A549 (cell line): ENCODE measurements at regions not wholly inside any gene's neighbourhood (a gene's known extent, or its start where the extent isn't known, plus 50 kb on each side); places are given as distances from the start of the nearest gene placed in this dataset.
"Not testable (repeated sequence)": the region's sequence is repeated elsewhere in the genome, so short reads cannot be mapped to it uniquely, and the experiment has no call there.

ENCODE experiments used
- CEBPB ChIP-seq, 2 experiments: fragments of >200 bp in 1 of 2; sonication (Bioruptor Twin) in 1 of 2; formaldehyde crosslinking in 1 of 2; IDR thresholded peaks; 2 replicates each; pipeline ENCODE4 v1.6.1; 2012 to 2016
- EP300 ChIP-seq, 2 experiments: fragments of >200 bp; sonication (Bioruptor Twin); formaldehyde crosslinking; IDR thresholded peaks; 2 replicates in 1 of 2; 3 replicates in 1 of 2; pipeline ENCODE4 v1.6.1; 2016 to 2017
- POLR2A ChIP-seq: IDR thresholded peaks from 2 replicates; pipeline ENCODE4 v1.6.1; 2012; ENCODE audit warnings: mild to moderate bottlenecking, low read length
- RCOR1 ChIP-seq: fragments of 150-350 bp; IDR thresholded peaks from 2 replicates; pipeline ENCODE4 v1.6.1; 2014; ENCODE audit warnings: antibody characterized with exemption, low read length, low read depth
- TF ChIP-seq, protein P1 (sequence below): fragments of >200 bp; sonication (Bioruptor Twin); formaldehyde crosslinking; IDR thresholded peaks from 3 replicates; pipeline ENCODE4 v1.5.1; 2016

DNA sequence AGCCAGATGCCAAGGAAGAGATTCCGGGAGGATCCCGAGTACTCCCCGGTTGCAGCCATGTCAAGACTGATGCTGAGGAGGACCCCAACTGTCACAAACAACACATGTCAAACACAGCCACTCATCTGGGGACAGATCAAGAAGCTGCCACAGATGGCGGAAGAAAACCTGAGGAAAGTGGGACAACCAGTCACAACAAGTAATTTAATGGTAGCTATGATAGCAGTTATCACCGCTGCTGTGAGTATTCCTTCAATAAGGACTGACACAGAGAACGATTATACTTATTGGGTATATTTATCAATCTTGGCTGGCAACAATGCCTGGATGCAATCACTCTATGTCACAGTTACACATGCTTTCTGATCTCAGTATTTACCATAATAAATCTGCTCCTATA lies 763.4 kb downstream of the DHX35 start:
- TF ChIP-seq POLR2A; EP300 (IDR thresholded peaks at IDR 0.05); RCOR1; CEBPB (IDR thresholded peaks at IDR 0.05): not testable (repeated sequence)
- TF ChIP-seq, protein P1, sequence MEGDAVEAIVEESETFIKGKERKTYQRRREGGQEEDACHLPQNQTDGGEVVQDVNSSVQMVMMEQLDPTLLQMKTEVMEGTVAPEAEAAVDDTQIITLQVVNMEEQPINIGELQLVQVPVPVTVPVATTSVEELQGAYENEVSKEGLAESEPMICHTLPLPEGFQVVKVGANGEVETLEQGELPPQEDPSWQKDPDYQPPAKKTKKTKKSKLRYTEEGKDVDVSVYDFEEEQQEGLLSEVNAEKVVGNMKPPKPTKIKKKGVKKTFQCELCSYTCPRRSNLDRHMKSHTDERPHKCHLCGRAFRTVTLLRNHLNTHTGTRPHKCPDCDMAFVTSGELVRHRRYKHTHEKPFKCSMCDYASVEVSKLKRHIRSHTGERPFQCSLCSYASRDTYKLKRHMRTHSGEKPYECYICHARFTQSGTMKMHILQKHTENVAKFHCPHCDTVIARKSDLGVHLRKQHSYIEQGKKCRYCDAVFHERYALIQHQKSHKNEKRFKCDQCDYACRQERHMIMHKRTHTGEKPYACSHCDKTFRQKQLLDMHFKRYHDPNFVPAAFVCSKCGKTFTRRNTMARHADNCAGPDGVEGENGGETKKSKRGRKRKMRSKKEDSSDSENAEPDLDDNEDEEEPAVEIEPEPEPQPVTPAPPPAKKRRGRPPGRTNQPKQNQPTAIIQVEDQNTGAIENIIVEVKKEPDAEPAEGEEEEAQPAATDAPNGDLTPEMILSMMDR: not testable (repeated sequence)
